ENCODE measurements at regions not wholly inside any gene's neighbourhood (a gene's known extent, or its start where the extent isn't known, plus 50 kb on each side); places are given as distances from the start of the nearest gene placed in this dataset.

DNA sequence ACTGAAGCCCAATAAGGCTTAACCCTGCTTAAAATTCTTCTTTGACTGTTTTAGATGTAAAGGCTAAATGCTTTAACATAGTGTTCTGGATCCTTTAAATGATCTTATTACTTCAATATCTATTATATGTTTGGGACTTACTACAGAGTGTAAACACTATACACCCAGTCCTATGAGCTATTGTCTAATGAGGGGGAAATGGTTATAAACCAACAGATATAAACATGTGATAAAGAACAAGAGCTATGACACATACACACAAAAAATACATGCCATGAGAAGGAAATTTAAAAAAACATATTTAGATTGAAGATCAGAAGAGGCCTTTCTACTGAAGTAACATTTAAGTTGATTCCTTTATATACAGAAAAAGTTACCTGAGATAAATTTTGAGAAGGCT, 505.1 kb downstream of the FOXG1 start:
- no peak overlapping the region for H3K27ac ChIP-seq (ENCODE audit: extremely low read depth, low read depth, low read length)
- no peaks in the 10 kb centered on the region for H4K20me1 ChIP-seq (replicated peaks; ENCODE audit: control insufficient read depth, insufficient read depth, low read length)
- ATAC-seq, result no peak
- no peak overlapping the region for H3K4me3 ChIP-seq
- H3K9me3 ChIP-seq (replicated peaks; ENCODE audit: control insufficient read depth, insufficient read depth, low read depth, low read length), result no peaks in the 10 kb centered on the region
- no TSS peak for BruUV-seq (replicated peaks)
- TF ChIP-seq, protein P1, sequence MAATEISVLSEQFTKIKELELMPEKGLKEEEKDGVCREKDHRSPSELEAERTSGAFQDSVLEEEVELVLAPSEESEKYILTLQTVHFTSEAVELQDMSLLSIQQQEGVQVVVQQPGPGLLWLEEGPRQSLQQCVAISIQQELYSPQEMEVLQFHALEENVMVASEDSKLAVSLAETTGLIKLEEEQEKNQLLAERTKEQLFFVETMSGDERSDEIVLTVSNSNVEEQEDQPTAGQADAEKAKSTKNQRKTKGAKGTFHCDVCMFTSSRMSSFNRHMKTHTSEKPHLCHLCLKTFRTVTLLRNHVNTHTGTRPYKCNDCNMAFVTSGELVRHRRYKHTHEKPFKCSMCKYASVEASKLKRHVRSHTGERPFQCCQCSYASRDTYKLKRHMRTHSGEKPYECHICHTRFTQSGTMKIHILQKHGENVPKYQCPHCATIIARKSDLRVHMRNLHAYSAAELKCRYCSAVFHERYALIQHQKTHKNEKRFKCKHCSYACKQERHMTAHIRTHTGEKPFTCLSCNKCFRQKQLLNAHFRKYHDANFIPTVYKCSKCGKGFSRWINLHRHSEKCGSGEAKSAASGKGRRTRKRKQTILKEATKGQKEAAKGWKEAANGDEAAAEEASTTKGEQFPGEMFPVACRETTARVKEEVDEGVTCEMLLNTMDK (IDR thresholded peaks at IDR 0.05; ENCODE audit: borderline replicate concordance, insufficient read depth, low read depth, low read length, poor library complexity, severe bottlenecking), result no peak
- TF ChIP-seq ZNF324 (CRISPR knock-in tag; IDR thresholded peaks at IDR 0.05) (no peak), CBX8 (IDR thresholded peaks at IDR 0.05; ENCODE audit: borderline replicate concordance, extremely low read depth, low read depth, low read length, poor library complexity, severe bottlenecking) (no peak), SREBF2 (CRISPR knock-in tag; IDR thresholded peaks at IDR 0.05) (no peak), DMBX1 (CRISPR knock-in tag; IDR thresholded peaks at IDR 0.05; ENCODE audit: borderline replicate concordance) (no peak), ELF4 (CRISPR knock-in tag; IDR thresholded peaks at IDR 0.05) (no peak), HOXB6 (CRISPR knock-in tag; IDR thresholded peaks at IDR 0.05; ENCODE audit: borderline replicate concordance) (no peak), MAFK (IDR thresholded peaks at IDR 0.05; ENCODE audit: low read length) (no peak), KHSRP (IDR thresholded peaks at IDR 0.05) (no peak), SAFB2 (IDR thresholded peaks at IDR 0.05; ENCODE audit: borderline replicate concordance, low read depth, low read length, severe bottlenecking) (no peak), PRMT5 (CRISPR knock-in tag; IDR thresholded peaks at IDR 0.05) (no peak)
- TF ChIP-seq, protein P2, sequence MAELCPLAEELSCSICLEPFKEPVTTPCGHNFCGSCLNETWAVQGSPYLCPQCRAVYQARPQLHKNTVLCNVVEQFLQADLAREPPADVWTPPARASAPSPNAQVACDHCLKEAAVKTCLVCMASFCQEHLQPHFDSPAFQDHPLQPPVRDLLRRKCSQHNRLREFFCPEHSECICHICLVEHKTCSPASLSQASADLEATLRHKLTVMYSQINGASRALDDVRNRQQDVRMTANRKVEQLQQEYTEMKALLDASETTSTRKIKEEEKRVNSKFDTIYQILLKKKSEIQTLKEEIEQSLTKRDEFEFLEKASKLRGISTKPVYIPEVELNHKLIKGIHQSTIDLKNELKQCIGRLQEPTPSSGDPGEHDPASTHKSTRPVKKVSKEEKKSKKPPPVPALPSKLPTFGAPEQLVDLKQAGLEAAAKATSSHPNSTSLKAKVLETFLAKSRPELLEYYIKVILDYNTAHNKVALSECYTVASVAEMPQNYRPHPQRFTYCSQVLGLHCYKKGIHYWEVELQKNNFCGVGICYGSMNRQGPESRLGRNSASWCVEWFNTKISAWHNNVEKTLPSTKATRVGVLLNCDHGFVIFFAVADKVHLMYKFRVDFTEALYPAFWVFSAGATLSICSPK (IDR thresholded peaks at IDR 0.05; ENCODE audit: borderline replicate concordance), result no peak
- no peak overlapping the region for H3K9ac ChIP-seq (ENCODE audit: insufficient read depth in 1 of 2, low read depth in 2 of 2, low read length in 2 of 2)
- in situ Hi-C loops (cut with MboI) (no loop called here), intact Hi-C loops (cut with micrococcal nuclease) (no loop called here)
- FAIRE-seq, result no peak
- H3K79me2 ChIP-seq (ENCODE audit: control insufficient read depth, insufficient read depth, low read length), result no peaks in the 10 kb centered on the region
- ChIA-PET CTCF (ENCODE audit: low intra/inter-chr PET ratio) (no interaction called here), POLR2A (no interaction called here)
- DNase-seq (ENCODE audit: extremely low read depth in 1 of 4, low spot score in 3 of 4), result no peak
- H3K4me1 ChIP-seq (replicated peaks in 1 of 2; ENCODE audit: control insufficient read depth in 2 of 2, insufficient read depth in 2 of 2, low read length in 2 of 2), result no peaks in the 10 kb centered on the region
- H3K36me3 ChIP-seq (ENCODE audit: control insufficient read depth, insufficient read depth, low read length), result no peaks in the 10 kb centered on the region
- no peak overlapping the region for H2AFZ ChIP-seq (ENCODE audit: low read depth, low read length)
- H3K9me1 ChIP-seq (ENCODE audit: control insufficient read depth, insufficient read depth, low read length), result no peaks in the 10 kb centered on the region
- no peaks in the 10 kb centered on the region for H3K27me3 ChIP-seq (ENCODE audit: control insufficient read depth in 2 of 2, insufficient read depth in 2 of 2, low read length in 2 of 2)
- H3K4me2 ChIP-seq (ENCODE audit: insufficient read depth, low read length), result no peak overlapping the region
